ENCODE measurements at regions not wholly inside any gene's neighbourhood (a gene's known extent, or its start where the extent isn't known, plus 50 kb on each side); places are given as distances from the start of the nearest gene placed in this dataset.

GRCh38 chr2:11955884-11956291 is 209.5 kb downstream of the LPIN1 start:
- DNase-seq: no peak

- DNase-seq: no peak
These were observed 216.4 kb downstream of the LPIN1 start for GRCh38 chr2:11962707-11963328.

- no peak for DNase-seq
These were observed 217.5 kb downstream of the LPIN1 start for GRCh38 chr2:11963966-11964365.

- no peak for DNase-seq
These were observed 221.6 kb downstream of the LPIN1 start for GRCh38 chr2:11967946-11968465.

- DNase-seq: no peak
These were observed 222.1 kb downstream of the LPIN1 start for GRCh38 chr2:11968521-11968920.

- DNase-seq: no peak
These were observed 223.3 kb downstream of the LPIN1 start for GRCh38 chr2:11969774-11970173.

GRCh38 chr2:11974573-11974972 is 228.1 kb downstream of the LPIN1 start:
- no peak for DNase-seq

GRCh38 chr2:11975373-11975772 is 228.9 kb downstream of the LPIN1 start:
- DNase-seq: no peak

GRCh38 chr2:11976073-11976472 is 229.6 kb downstream of the LPIN1 start:
- DNase-seq: no peak

- DNase-seq: no peak
These were observed 231.5 kb downstream of the LPIN1 start for GRCh38 chr2:11977766-11978524.

- DNase-seq: no peak
These were observed 234.4 kb downstream of the LPIN1 start for GRCh38 chr2:11980809-11981208.

- DNase-seq: no peak
These were observed 237.0 kb downstream of the LPIN1 start for GRCh38 chr2:11983401-11983800.

- DNase-seq: no peak
These were observed 237.4 kb downstream of the LPIN1 start for GRCh38 chr2:11983870-11984269.

GRCh38 chr2:11984316-11985158 is 238.1 kb downstream of the LPIN1 start:
- no peak for DNase-seq

GRCh38 chr2:11985817-11986566 is 239.6 kb downstream of the LPIN1 start:
- DNase-seq: no peak

- DNase-seq: no peak
These were observed 240.7 kb downstream of the LPIN1 start for GRCh38 chr2:11987151-11987550.

GRCh38 chr2:11988691-11989353 is 242.4 kb downstream of the LPIN1 start:
- DNase-seq: no peak

GRCh38 chr2:11989354-11989703 is 242.9 kb downstream of the LPIN1 start:
- no peak for DNase-seq

GRCh38 chr2:11990576-11990975 is 244.1 kb downstream of the LPIN1 start:
- DNase-seq: no peak

- no peak for DNase-seq
These were observed 247.3 kb downstream of the LPIN1 start for GRCh38 chr2:11993749-11994148.

GRCh38 chr2:11995456-11995855 is 249.0 kb downstream of the LPIN1 start:
- no peak for DNase-seq

GRCh38 chr2:11996618-11997017 is 250.2 kb downstream of the LPIN1 start:
- no peak for DNase-seq
